ENCODE measurements at regions not wholly inside any gene's neighbourhood (a gene's known extent, or its start where the extent isn't known, plus 50 kb on each side); places are given as distances from the start of the nearest gene placed in this dataset.
"Not testable (repeated sequence)": the region's sequence is repeated elsewhere in the genome, so short reads cannot be mapped to it uniquely, and the experiment has no call there.

DNA sequence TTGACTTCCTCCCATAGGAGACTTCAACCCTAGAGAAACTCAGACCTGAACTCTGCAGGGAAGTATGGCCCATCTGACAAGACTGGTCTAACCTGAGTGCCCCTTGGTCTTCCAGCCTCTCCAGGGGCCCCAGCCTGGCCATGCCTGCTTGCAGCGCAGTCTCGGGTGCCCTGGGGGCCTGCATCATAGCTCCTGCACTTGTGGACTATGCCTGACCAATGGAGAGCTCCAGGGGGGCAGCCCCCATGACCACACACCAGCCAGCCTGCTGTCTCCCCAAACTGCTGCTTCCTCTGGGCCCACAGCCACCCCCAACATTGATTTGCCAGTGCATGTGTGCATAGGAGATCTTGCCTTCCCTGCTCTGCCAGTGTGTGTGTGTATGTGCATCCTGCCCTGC, 608.6 kb upstream of the MARCKS start:
- Histone ChIP-seq H3K27me3 (ENCODE audit: control insufficient read depth, insufficient read depth, low read length) (no peaks in the 10 kb centered on the region), H3K27ac (no peak overlapping the region), H3K4me1 (no peaks in the 10 kb centered on the region), H3K4me3 (ENCODE audit: low read depth, low read length) (no peak overlapping the region), H3K9me3 (ENCODE audit: control insufficient read depth, low read length) (no peaks in the 10 kb centered on the region), H3K79me2 (no peaks in the 10 kb centered on the region), H2AFZ (no peak overlapping the region), H3K9ac (no peak overlapping the region), H3K4me2 (ENCODE audit: low read length) (no peak overlapping the region), H3K36me3 (ENCODE audit: control insufficient read depth, insufficient read depth, low read length) (no peaks in the 10 kb centered on the region)
- no peak for TF ChIP-seq CTCF (IDR thresholded peaks at IDR 0.05)

- H3K4me3 ChIP-seq (ENCODE audit: low read depth, low read length); H2AFZ ChIP-seq; H3K4me2 ChIP-seq (ENCODE audit: low read length); H3K36me3 ChIP-seq (ENCODE audit: control insufficient read depth, insufficient read depth, low read length); H3K27me3 ChIP-seq (ENCODE audit: control insufficient read depth, insufficient read depth, low read length); H3K79me2 ChIP-seq; H3K9ac ChIP-seq; H3K27ac ChIP-seq; H3K4me1 ChIP-seq; H3K9me3 ChIP-seq (ENCODE audit: control insufficient read depth, low read length): not testable (repeated sequence)
These were observed 603.0 kb upstream of the MARCKS start for GRCh38 chr6:113254194-113254593.

DNA sequence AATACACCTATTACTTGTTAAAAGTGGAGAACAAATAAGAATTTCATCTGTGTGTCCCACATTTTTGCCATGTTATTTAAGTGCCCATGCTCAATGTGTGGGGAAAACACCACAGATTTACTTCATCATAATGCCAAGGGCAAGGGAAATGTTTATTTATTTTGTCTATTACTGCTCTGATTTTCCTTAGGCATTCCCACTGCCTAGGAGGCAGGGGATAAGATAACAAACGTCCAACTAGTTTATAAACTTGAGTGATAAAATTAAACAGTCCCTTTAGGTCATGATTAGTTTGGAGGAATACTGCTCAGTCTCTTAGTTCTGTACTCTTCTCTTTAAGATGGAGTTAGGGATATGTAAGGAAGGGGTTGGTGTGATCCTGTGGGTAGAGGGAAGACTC, 598.4 kb upstream of the MARCKS start:
- Histone ChIP-seq H3K4me1 (no peaks in the 10 kb centered on the region), H3K27ac (no peak overlapping the region), H3K4me2 (ENCODE audit: low read length) (no peak overlapping the region), H2AFZ (no peak overlapping the region), H3K9ac (no peak overlapping the region), H3K79me2 (no peaks in the 10 kb centered on the region), H3K4me3 (ENCODE audit: low read depth, low read length) (no peak overlapping the region), H3K36me3 (ENCODE audit: control insufficient read depth, insufficient read depth, low read length) (no peaks in the 10 kb centered on the region), H3K27me3 (ENCODE audit: control insufficient read depth, insufficient read depth, low read length) (no peaks in the 10 kb centered on the region), H3K9me3 (ENCODE audit: control insufficient read depth, low read length) (no peaks in the 10 kb centered on the region)
- no peak for TF ChIP-seq CTCF (IDR thresholded peaks at IDR 0.05)

- peaks cover 6% of the 10 kb centered on the region for H3K9me3 ChIP-seq (ENCODE audit: control insufficient read depth, low read length)
- H3K27ac ChIP-seq: no peak overlapping the region
- H3K4me1 ChIP-seq: no peaks in the 10 kb centered on the region
- TF ChIP-seq CTCF (IDR thresholded peaks at IDR 0.05): no peak
- H3K79me2 ChIP-seq: no peaks in the 10 kb centered on the region
- H3K27me3 ChIP-seq (ENCODE audit: control insufficient read depth, insufficient read depth, low read length): no peaks in the 10 kb centered on the region
- H3K9ac ChIP-seq: no peak overlapping the region
- no peaks in the 10 kb centered on the region for H3K36me3 ChIP-seq (ENCODE audit: control insufficient read depth, insufficient read depth, low read length)
- H3K4me2 ChIP-seq (ENCODE audit: low read length): no peak overlapping the region
- H2AFZ ChIP-seq: no peak overlapping the region
- H3K4me3 ChIP-seq (ENCODE audit: low read depth, low read length): no peak overlapping the region
These were observed 585.7 kb upstream of the MARCKS start for GRCh38 chr6:113271437-113271836.

GRCh38 chr6:113276601-113277000, 580.5 kb upstream of the MARCKS start:
- H3K9me3 ChIP-seq (ENCODE audit: control insufficient read depth, low read length): no peaks in the 10 kb centered on the region
- no peak for TF ChIP-seq CTCF (IDR thresholded peaks at IDR 0.05)
- H3K4me1 ChIP-seq: no peaks in the 10 kb centered on the region
- no peak overlapping the region for H3K27ac ChIP-seq
- no peak overlapping the region for H2AFZ ChIP-seq
- H3K36me3 ChIP-seq (ENCODE audit: control insufficient read depth, insufficient read depth, low read length): no peaks in the 10 kb centered on the region
- no peaks in the 10 kb centered on the region for H3K27me3 ChIP-seq (ENCODE audit: control insufficient read depth, insufficient read depth, low read length)
- no peak overlapping the region for H3K4me2 ChIP-seq (ENCODE audit: low read length)
- no peak overlapping the region for H3K4me3 ChIP-seq (ENCODE audit: low read depth, low read length)
- no peak overlapping the region for H3K9ac ChIP-seq
- H3K79me2 ChIP-seq: no peaks in the 10 kb centered on the region
